ENCODE measurements at regions not wholly inside any gene's neighbourhood (a gene's known extent, or its start where the extent isn't known, plus 50 kb on each side); places are given as distances from the start of the nearest gene placed in this dataset.

GRCh38 chr17:77863814-77864161 is 94.7 kb upstream of the TNRC6C start:
- no peak for DNase-seq (ENCODE audit: low read depth in 2 of 2)

GRCh38 chr17:77864234-77865111 is 94.0 kb upstream of the TNRC6C start:
- no peak for DNase-seq (ENCODE audit: low read depth in 2 of 2)

- DNase-seq (ENCODE audit: low read depth in 2 of 2) = no peak
These were observed 93.3 kb upstream of the TNRC6C start for GRCh38 chr17:77865112-77865611.

GRCh38 chr17:77865716-77866115 is 92.8 kb upstream of the TNRC6C start:
- DNase-seq (ENCODE audit: low read depth in 2 of 2) = no peak

- DNase-seq (ENCODE audit: low read depth in 2 of 2) = no peak
These were observed 91.2 kb upstream of the TNRC6C start for GRCh38 chr17:77867308-77867781.

- no peak for DNase-seq (ENCODE audit: low read depth in 2 of 2)
These were observed 90.4 kb upstream of the TNRC6C start for GRCh38 chr17:77867976-77868713.

GRCh38 chr17:77869041-77869599 is 89.4 kb upstream of the TNRC6C start:
- DNase-seq (ENCODE audit: low read depth in 2 of 2) = no peak

- DNase-seq (ENCODE audit: low read depth in 2 of 2) = no peak
These were observed 88.8 kb upstream of the TNRC6C start for GRCh38 chr17:77869665-77870132.

- DNase-seq (ENCODE audit: low read depth in 2 of 2) = no peak
These were observed 86.3 kb upstream of the TNRC6C start for GRCh38 chr17:77872199-77872598.

GRCh38 chr17:77872714-77873499 is 85.6 kb upstream of the TNRC6C start:
- DNase-seq (ENCODE audit: low read depth in 2 of 2) = no peak

GRCh38 chr17:77873500-77874302 is 84.8 kb upstream of the TNRC6C start:
- no peak for DNase-seq (ENCODE audit: low read depth in 2 of 2)

- DNase-seq (ENCODE audit: low read depth in 2 of 2) = no peak
These were observed 84.0 kb upstream of the TNRC6C start for GRCh38 chr17:77874303-77875050.

GRCh38 chr17:77875051-77875780 is 83.3 kb upstream of the TNRC6C start:
- no peak for DNase-seq (ENCODE audit: low read depth in 2 of 2)

GRCh38 chr17:77875881-77876509 is 82.5 kb upstream of the TNRC6C start:
- no peak for DNase-seq (ENCODE audit: low read depth in 2 of 2)

GRCh38 chr17:77877036-77877435 is 81.5 kb upstream of the TNRC6C start:
- no peak for DNase-seq (ENCODE audit: low read depth in 2 of 2)

- no peak for DNase-seq (ENCODE audit: low read depth in 2 of 2)
These were observed 80.7 kb upstream of the TNRC6C start for GRCh38 chr17:77877646-77878355.

GRCh38 chr17:77879226-77879895 is 79.1 kb upstream of the TNRC6C start:
- DNase-seq (ENCODE audit: low read depth in 2 of 2) = no peak

- no peak for DNase-seq (ENCODE audit: low read depth in 2 of 2)
These were observed 78.6 kb upstream of the TNRC6C start for GRCh38 chr17:77879896-77880280.
